K562 (cell line): ENCODE measurements at regions not wholly inside any gene's neighbourhood (a gene's known extent, or its start where the extent isn't known, plus 50 kb on each side); places are given as distances from the start of the nearest gene placed in this dataset.
A peak's percentile ranks its signal among the peaks of the same experiment; 100 is the strongest.

Source experiments
- CBFA2T2 ChIP-seq: fragments of 450-650 bp; conservative IDR thresholded peaks from 2 replicates; pipeline ENCODE4 v1.6.1; 2017; ENCODE audit warnings: mild to moderate bottlenecking
- CBFA2T3 ChIP-seq: fragments of 450-650 bp; IDR thresholded peaks from 2 replicates; pipeline ENCODE4 v1.6.1; 2017
- HIVEP1 ChIP-seq: fragments of 250-450 bp; sonication (Bioruptor Pico); IDR thresholded peaks from 2 replicates; pipeline ENCODE4 v1.4.0; 2020; ENCODE audit warnings: mild to moderate bottlenecking
- TAL1 ChIP-seq: fragments of 450-650 bp; IDR thresholded peaks from 2 replicates; pipeline ENCODE4 v1.6.1; 2016; ENCODE audit warnings: mild to moderate bottlenecking
- TF ChIP-seq, protein P1 (sequence below): fragments of 450-650 bp; IDR thresholded peaks from 2 replicates; pipeline ENCODE4 v1.6.1; 2016; ENCODE audit warnings: mild to moderate bottlenecking, moderate library complexity
- TF ChIP-seq, protein P2 (sequence below): fragments of 450-650 bp; IDR thresholded peaks from 2 replicates; pipeline ENCODE4 v1.6.1; 2016

DNA sequence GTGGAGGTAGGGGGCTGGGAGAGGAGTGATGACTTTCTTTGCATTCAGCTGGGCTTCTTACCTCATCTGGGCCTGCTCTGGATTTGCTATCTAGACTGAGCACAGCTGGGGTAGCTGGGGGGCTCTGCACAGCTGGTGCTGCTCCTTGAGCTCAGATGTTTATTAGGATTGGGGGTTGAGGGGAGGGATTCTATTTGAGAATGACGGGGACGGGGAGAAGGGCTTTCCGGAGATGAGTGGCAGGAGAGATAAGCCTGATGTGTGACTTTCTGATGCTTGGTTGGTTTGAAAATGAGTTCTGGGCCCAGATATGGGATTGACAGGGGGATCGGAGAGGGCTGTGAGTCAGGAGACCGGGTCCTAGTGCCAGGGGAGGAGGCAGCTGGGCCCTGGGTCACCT, 146.1 kb upstream of the CSF3R start (continued):
- TF ChIP-seq, protein P1, sequence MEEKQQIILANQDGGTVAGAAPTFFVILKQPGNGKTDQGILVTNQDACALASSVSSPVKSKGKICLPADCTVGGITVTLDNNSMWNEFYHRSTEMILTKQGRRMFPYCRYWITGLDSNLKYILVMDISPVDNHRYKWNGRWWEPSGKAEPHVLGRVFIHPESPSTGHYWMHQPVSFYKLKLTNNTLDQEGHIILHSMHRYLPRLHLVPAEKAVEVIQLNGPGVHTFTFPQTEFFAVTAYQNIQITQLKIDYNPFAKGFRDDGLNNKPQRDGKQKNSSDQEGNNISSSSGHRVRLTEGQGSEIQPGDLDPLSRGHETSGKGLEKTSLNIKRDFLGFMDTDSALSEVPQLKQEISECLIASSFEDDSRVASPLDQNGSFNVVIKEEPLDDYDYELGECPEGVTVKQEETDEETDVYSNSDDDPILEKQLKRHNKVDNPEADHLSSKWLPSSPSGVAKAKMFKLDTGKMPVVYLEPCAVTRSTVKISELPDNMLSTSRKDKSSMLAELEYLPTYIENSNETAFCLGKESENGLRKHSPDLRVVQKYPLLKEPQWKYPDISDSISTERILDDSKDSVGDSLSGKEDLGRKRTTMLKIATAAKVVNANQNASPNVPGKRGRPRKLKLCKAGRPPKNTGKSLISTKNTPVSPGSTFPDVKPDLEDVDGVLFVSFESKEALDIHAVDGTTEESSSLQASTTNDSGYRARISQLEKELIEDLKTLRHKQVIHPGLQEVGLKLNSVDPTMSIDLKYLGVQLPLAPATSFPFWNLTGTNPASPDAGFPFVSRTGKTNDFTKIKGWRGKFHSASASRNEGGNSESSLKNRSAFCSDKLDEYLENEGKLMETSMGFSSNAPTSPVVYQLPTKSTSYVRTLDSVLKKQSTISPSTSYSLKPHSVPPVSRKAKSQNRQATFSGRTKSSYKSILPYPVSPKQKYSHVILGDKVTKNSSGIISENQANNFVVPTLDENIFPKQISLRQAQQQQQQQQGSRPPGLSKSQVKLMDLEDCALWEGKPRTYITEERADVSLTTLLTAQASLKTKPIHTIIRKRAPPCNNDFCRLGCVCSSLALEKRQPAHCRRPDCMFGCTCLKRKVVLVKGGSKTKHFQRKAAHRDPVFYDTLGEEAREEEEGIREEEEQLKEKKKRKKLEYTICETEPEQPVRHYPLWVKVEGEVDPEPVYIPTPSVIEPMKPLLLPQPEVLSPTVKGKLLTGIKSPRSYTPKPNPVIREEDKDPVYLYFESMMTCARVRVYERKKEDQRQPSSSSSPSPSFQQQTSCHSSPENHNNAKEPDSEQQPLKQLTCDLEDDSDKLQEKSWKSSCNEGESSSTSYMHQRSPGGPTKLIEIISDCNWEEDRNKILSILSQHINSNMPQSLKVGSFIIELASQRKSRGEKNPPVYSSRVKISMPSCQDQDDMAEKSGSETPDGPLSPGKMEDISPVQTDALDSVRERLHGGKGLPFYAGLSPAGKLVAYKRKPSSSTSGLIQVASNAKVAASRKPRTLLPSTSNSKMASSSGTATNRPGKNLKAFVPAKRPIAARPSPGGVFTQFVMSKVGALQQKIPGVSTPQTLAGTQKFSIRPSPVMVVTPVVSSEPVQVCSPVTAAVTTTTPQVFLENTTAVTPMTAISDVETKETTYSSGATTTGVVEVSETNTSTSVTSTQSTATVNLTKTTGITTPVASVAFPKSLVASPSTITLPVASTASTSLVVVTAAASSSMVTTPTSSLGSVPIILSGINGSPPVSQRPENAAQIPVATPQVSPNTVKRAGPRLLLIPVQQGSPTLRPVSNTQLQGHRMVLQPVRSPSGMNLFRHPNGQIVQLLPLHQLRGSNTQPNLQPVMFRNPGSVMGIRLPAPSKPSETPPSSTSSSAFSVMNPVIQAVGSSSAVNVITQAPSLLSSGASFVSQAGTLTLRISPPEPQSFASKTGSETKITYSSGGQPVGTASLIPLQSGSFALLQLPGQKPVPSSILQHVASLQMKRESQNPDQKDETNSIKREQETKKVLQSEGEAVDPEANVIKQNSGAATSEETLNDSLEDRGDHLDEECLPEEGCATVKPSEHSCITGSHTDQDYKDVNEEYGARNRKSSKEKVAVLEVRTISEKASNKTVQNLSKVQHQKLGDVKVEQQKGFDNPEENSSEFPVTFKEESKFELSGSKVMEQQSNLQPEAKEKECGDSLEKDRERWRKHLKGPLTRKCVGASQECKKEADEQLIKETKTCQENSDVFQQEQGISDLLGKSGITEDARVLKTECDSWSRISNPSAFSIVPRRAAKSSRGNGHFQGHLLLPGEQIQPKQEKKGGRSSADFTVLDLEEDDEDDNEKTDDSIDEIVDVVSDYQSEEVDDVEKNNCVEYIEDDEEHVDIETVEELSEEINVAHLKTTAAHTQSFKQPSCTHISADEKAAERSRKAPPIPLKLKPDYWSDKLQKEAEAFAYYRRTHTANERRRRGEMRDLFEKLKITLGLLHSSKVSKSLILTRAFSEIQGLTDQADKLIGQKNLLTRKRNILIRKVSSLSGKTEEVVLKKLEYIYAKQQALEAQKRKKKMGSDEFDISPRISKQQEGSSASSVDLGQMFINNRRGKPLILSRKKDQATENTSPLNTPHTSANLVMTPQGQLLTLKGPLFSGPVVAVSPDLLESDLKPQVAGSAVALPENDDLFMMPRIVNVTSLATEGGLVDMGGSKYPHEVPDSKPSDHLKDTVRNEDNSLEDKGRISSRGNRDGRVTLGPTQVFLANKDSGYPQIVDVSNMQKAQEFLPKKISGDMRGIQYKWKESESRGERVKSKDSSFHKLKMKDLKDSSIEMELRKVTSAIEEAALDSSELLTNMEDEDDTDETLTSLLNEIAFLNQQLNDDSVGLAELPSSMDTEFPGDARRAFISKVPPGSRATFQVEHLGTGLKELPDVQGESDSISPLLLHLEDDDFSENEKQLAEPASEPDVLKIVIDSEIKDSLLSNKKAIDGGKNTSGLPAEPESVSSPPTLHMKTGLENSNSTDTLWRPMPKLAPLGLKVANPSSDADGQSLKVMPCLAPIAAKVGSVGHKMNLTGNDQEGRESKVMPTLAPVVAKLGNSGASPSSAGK = no peak
- TF ChIP-seq CBFA2T2 (peak; percentile 62), CBFA2T3 (peak; percentile 77), TAL1 (peak; percentile 40; the same call in 1 of the 2 replicates), HIVEP1 (CRISPR knock-in tag) (no peak)
- TF ChIP-seq, protein P2, sequence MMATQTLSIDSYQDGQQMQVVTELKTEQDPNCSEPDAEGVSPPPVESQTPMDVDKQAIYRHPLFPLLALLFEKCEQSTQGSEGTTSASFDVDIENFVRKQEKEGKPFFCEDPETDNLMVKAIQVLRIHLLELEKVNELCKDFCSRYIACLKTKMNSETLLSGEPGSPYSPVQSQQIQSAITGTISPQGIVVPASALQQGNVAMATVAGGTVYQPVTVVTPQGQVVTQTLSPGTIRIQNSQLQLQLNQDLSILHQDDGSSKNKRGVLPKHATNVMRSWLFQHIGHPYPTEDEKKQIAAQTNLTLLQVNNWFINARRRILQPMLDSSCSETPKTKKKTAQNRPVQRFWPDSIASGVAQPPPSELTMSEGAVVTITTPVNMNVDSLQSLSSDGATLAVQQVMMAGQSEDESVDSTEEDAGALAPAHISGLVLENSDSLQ = peak; percentile 69
